MM.1S (cell line): ENCODE measurements at regions not wholly inside any gene's neighbourhood (a gene's known extent, or its start where the extent isn't known, plus 50 kb on each side); places are given as distances from the start of the nearest gene placed in this dataset.

Experiments
- DNase-seq: peaks from one replicate; pipeline ENCODE4 v3.0.0-alpha.2; 2015
- H2AFZ ChIP-seq: fragments of 300-600 bp; sonication (generic); 2 replicates; pipeline ENCODE4 v1.6.0; 2016; ENCODE audit warnings: antibody characterized with exemption, low read length
- H3F3A ChIP-seq: fragments of 300-600 bp; sonication (generic); 2 replicates; pipeline ENCODE4 v1.6.1; 2016; ENCODE audit warnings: mild to moderate bottlenecking, antibody characterized with exemption, low read length, moderate library complexity, mixed read lengths; ENCODE audit not compliant: insufficient read depth
- H3K27ac ChIP-seq: fragments of 300-600 bp; sonication (generic); 2 replicates; pipeline ENCODE4 v1.5.1; 2016; ENCODE audit warnings: mild to moderate bottlenecking, low read length
- H3K27me3 ChIP-seq: fragments of 300-600 bp; sonication (generic); replicated peaks from 2 replicates; pipeline ENCODE4 v1.6.0; 2016; ENCODE audit warnings: low read length; ENCODE audit not compliant: insufficient read depth
- H3K36me3 ChIP-seq: fragments of 300-600 bp; sonication (generic); replicated peaks from 2 replicates; pipeline ENCODE4 v1.6.1; 2016; ENCODE audit warnings: mild to moderate bottlenecking, low read length, mixed read lengths; ENCODE audit not compliant: insufficient read depth
- H3K4me1 ChIP-seq: fragments of 300-600 bp; sonication (generic); 2 replicates; pipeline ENCODE4 v1.6.1; 2016; ENCODE audit warnings: low read length, mixed read lengths
- H3K4me2 ChIP-seq: fragments of 300-600 bp; sonication (generic); 2 replicates; pipeline ENCODE4 v1.6.0; 2016; ENCODE audit warnings: low read depth, low read length
- H3K4me3 ChIP-seq: fragments of 300-600 bp; sonication (generic); 2 replicates; pipeline ENCODE4 v1.5.1; 2016; ENCODE audit warnings: low read length, mixed read lengths
- H3K79me2 ChIP-seq: fragments of 300-600 bp; sonication (generic); 2 replicates; pipeline ENCODE4 v1.6.1; 2016; ENCODE audit warnings: mixed run types, low read length, mixed read lengths
- H3K9ac ChIP-seq: fragments of 300-600 bp; sonication (generic); 2 replicates; pipeline ENCODE4 v1.6.1; 2016; ENCODE audit warnings: low read length, mixed read lengths
- H3K9me2 ChIP-seq: fragments of 300-600 bp; sonication (generic); replicated peaks from 2 replicates; pipeline ENCODE4 v1.6.1; 2016; ENCODE audit warnings: mild to moderate bottlenecking, low read length, mixed read lengths; ENCODE audit not compliant: insufficient read depth
- H3K9me3 ChIP-seq: fragments of 300-600 bp; sonication (generic); replicated peaks from 2 replicates; pipeline ENCODE4 v1.6.1; 2016; ENCODE audit warnings: mild to moderate bottlenecking, low read length, mixed read lengths; ENCODE audit not compliant: insufficient read depth
- H4K20me1 ChIP-seq: fragments of 300-600 bp; sonication (generic); 2 replicates; pipeline ENCODE4 v1.6.1; 2016; ENCODE audit warnings: mild to moderate bottlenecking, low read length, moderate library complexity, mixed read lengths; ENCODE audit not compliant: insufficient read depth
- CTCF ChIP-seq: fragments of 300-600 bp; sonication (generic); IDR thresholded peaks from 2 replicates; pipeline ENCODE4 v1.5.1; 2016; ENCODE audit warnings: antibody characterized with exemption, low read length, mixed read lengths
- EZH2 ChIP-seq: fragments of 300-600 bp; sonication (generic); optimal IDR thresholded peaks from 2 replicates; pipeline ENCODE3; 2017; ENCODE audit warnings: low read depth, mild to moderate bottlenecking, antibody characterized with exemption, low read length, mixed read lengths
- EZH2phosphoT487 ChIP-seq: fragments of 300-600 bp; sonication (generic); IDR thresholded peaks from 2 replicates; pipeline ENCODE4 v1.6.1; 2018; ENCODE audit warnings: antibody characterized with exemption, low read length

GRCh38 chr9:86563350-86563749, 209.1 kb upstream of the TUT7 start:
- no peaks in the 10 kb centered on the region for H3K4me1 ChIP-seq
- H3K27ac ChIP-seq = no peak overlapping the region
- H3K9ac ChIP-seq = no peak overlapping the region
- H3F3A ChIP-seq = no peaks in the 10 kb centered on the region
- no peak overlapping the region for H2AFZ ChIP-seq
- no peaks in the 10 kb centered on the region for H3K9me3 ChIP-seq
- no peak for DNase-seq
- H3K27me3 ChIP-seq = no peaks in the 10 kb centered on the region
- H3K4me2 ChIP-seq = no peak overlapping the region
- H3K4me3 ChIP-seq = no peak overlapping the region
- no peak for TF ChIP-seq EZH2phosphoT487
- TF ChIP-seq CTCF = no peak
- TF ChIP-seq EZH2 = no peak
- H3K9me2 ChIP-seq = no peaks in the 10 kb centered on the region
- no peaks in the 10 kb centered on the region for H3K36me3 ChIP-seq
- no peaks in the 10 kb centered on the region for H4K20me1 ChIP-seq
- no peaks in the 10 kb centered on the region for H3K79me2 ChIP-seq

GRCh38 chr9:86562691-86563090, 208.5 kb upstream of the TUT7 start:
- no peak overlapping the region for H3K4me3 ChIP-seq
- no peak overlapping the region for H3K27ac ChIP-seq
- no peaks in the 10 kb centered on the region for H3K9me3 ChIP-seq
- H3F3A ChIP-seq = no peaks in the 10 kb centered on the region
- no peak for DNase-seq
- H2AFZ ChIP-seq = no peak overlapping the region
- H3K4me1 ChIP-seq = no peaks in the 10 kb centered on the region
- no peaks in the 10 kb centered on the region for H3K79me2 ChIP-seq
- no peaks in the 10 kb centered on the region for H3K27me3 ChIP-seq
- no peak overlapping the region for H3K4me2 ChIP-seq
- H3K9me2 ChIP-seq = no peaks in the 10 kb centered on the region
- no peak overlapping the region for H3K9ac ChIP-seq
- TF ChIP-seq CTCF = no peak
- TF ChIP-seq EZH2phosphoT487 = no peak
- TF ChIP-seq EZH2 = no peak
- H4K20me1 ChIP-seq = no peaks in the 10 kb centered on the region
- no peaks in the 10 kb centered on the region for H3K36me3 ChIP-seq

- H3K4me1 ChIP-seq = no peaks in the 10 kb centered on the region
- no peaks in the 10 kb centered on the region for H3F3A ChIP-seq
- no peak for DNase-seq
- no peaks in the 10 kb centered on the region for H3K27me3 ChIP-seq
- H3K9me2 ChIP-seq = no peaks in the 10 kb centered on the region
- no peak overlapping the region for H2AFZ ChIP-seq
- TF ChIP-seq CTCF (no peak), EZH2phosphoT487 (no peak), EZH2 (no peak)
- H3K4me2 ChIP-seq = no peak overlapping the region
- H3K9ac ChIP-seq = no peak overlapping the region
- no peaks in the 10 kb centered on the region for H3K9me3 ChIP-seq
- H4K20me1 ChIP-seq = no peaks in the 10 kb centered on the region
- no peaks in the 10 kb centered on the region for H3K36me3 ChIP-seq
- no peak overlapping the region for H3K27ac ChIP-seq
- no peak overlapping the region for H3K4me3 ChIP-seq
- no peaks in the 10 kb centered on the region for H3K79me2 ChIP-seq
Measured at GRCh38 chr9:86557918-86558317, 203.7 kb upstream of the TUT7 start.
